ENCODE measurements at regions not wholly inside any gene's neighbourhood (a gene's known extent, or its start where the extent isn't known, plus 50 kb on each side); places are given as distances from the start of the nearest gene placed in this dataset.

DNA sequence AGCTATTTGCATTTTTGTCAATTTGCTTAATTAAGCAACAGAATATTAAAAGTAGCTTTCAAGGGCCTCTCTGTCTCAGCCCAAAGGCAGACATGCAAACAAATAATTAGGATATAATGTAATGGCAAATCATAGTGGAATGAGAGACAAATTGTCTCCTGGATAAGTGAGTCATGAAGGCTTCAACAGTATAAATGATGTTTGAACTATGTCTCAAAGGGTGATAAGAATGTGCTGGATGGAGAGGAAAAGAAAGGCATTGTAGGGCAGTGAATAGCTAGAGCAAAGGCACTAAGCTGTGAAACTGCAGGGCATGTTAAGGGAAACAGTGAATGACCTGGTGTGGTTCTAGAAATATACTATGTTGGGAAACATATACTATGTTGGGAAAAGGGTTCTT, 53.5 kb upstream of the PPP1R12A start:
- TF ChIP-seq, protein P1, sequence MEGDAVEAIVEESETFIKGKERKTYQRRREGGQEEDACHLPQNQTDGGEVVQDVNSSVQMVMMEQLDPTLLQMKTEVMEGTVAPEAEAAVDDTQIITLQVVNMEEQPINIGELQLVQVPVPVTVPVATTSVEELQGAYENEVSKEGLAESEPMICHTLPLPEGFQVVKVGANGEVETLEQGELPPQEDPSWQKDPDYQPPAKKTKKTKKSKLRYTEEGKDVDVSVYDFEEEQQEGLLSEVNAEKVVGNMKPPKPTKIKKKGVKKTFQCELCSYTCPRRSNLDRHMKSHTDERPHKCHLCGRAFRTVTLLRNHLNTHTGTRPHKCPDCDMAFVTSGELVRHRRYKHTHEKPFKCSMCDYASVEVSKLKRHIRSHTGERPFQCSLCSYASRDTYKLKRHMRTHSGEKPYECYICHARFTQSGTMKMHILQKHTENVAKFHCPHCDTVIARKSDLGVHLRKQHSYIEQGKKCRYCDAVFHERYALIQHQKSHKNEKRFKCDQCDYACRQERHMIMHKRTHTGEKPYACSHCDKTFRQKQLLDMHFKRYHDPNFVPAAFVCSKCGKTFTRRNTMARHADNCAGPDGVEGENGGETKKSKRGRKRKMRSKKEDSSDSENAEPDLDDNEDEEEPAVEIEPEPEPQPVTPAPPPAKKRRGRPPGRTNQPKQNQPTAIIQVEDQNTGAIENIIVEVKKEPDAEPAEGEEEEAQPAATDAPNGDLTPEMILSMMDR (IDR thresholded peaks at IDR 0.05): no peak
- no peak for TF ChIP-seq POLR2A (IDR thresholded peaks at IDR 0.05)

Measured in uterus (tissue), 2 donors.